ENCODE measurements at regions not wholly inside any gene's neighbourhood (a gene's known extent, or its start where the extent isn't known, plus 50 kb on each side); places are given as distances from the start of the nearest gene placed in this dataset.
"Not testable (repeated sequence)": the region's sequence is repeated elsewhere in the genome, so short reads cannot be mapped to it uniquely, and the experiment has no call there.

- H2AFZ ChIP-seq (ENCODE audit: control insufficient read depth, low read depth, low read length): no peak overlapping the region
- H3K79me2 ChIP-seq (ENCODE audit: control insufficient read depth, insufficient read depth, low read length): no peaks in the 10 kb centered on the region
Measured at GRCh38 chr1:30159015-30159414, 564.4 kb downstream of the MATN1 start.

DNA sequence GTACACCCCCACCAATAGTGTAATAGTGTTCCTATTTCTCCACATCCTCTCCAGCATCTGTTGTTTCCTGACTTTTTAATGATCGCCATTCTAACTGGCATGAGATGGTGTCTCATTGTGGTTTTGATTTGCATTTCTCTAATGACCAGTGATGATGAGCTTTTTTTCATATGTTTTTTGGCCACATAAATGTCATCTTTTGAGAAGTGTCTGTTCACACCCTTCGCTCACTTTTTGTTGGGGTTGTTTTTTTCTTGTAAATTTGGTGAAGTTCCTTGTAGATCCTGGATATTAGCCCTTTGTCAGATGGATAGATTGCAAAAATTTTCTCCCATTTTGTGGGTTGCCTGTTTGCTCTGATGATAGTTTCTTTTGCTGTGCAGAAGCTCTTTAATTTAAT is 567.7 kb downstream of the MATN1 start:
- DNase-seq (ENCODE audit: low read depth, low spot score); POLR2A ChIA-PET; ATAC-seq; CTCF ChIA-PET; H3K9ac ChIP-seq (ENCODE audit: control insufficient read depth, insufficient read depth, low read length); H3K27me3 ChIP-seq (replicated peaks in 1 of 2; ENCODE audit: control insufficient read depth in 2 of 2, insufficient read depth in 2 of 2, low read length in 1 of 2); SMC1A ChIA-PET (ENCODE audit: uncharacterized antibody, unreplicated experiment); H3K4me3 ChIP-seq; in situ Hi-C loops (cut with MboI); H3K79me2 ChIP-seq (ENCODE audit: control insufficient read depth, insufficient read depth, low read length); H3K36me3 ChIP-seq (ENCODE audit: control insufficient read depth in 2 of 2, insufficient read depth in 2 of 2, low read length in 1 of 2); H3K9me3 ChIP-seq (replicated peaks; ENCODE audit: control insufficient read depth, insufficient read depth, low read length); H3K4me1 ChIP-seq (ENCODE audit: control insufficient read depth, insufficient read depth, low read length); H2AFZ ChIP-seq (ENCODE audit: control insufficient read depth, low read depth, low read length); intact Hi-C loops (cut with micrococcal nuclease; ENCODE audit: unreplicated experiment); RAD21 ChIA-PET (ENCODE audit: unreplicated experiment); BruUV-seq (replicated peaks); H4K20me1 ChIP-seq (ENCODE audit: control insufficient read depth, insufficient read depth); H3K4me2 ChIP-seq (ENCODE audit: control insufficient read depth, insufficient read depth); FAIRE-seq; H3K27ac ChIP-seq (ENCODE audit: control insufficient read depth, insufficient read depth): not testable (repeated sequence)
- WGBS (ENCODE audit: insufficient coverage, insufficient replicate concordance, low lambda C conversion rate, missing lambda C conversion rate): 33% methylated on average over 2 of the region's 2 CpGs

More at GRCh38 chr1:30159015-30159414, 564.4 kb downstream of the MATN1 start:
- H4K20me1 ChIP-seq (ENCODE audit: control insufficient read depth, insufficient read depth): no peaks in the 10 kb centered on the region
- H3K4me1 ChIP-seq (ENCODE audit: control insufficient read depth, insufficient read depth, low read length): no peaks in the 10 kb centered on the region
- no peak overlapping the region for H3K9ac ChIP-seq (ENCODE audit: control insufficient read depth, insufficient read depth, low read length)
- H3K27me3 ChIP-seq (replicated peaks in 1 of 2; ENCODE audit: control insufficient read depth in 2 of 2, insufficient read depth in 2 of 2, low read length in 1 of 2): peaks cover 2 to 5% of the 10 kb centered on the region in 2 experiments; a peak in 3 of 4 replicates
- no peak for FAIRE-seq
- in situ Hi-C loops (cut with MboI): no loop called here
- H3K27ac ChIP-seq (ENCODE audit: control insufficient read depth, insufficient read depth): no peak overlapping the region
- ChIA-PET POLR2A (no interaction called here), RAD21 (ENCODE audit: unreplicated experiment) (no interaction called here), CTCF (no interaction called here), SMC1A (ENCODE audit: uncharacterized antibody, unreplicated experiment) (interaction anchor here (1.2 kb wide), 1 partner anchor 9 kb away, joined by 3 read pairs; no protein-coding TSS in a partner anchor)
- H3K36me3 ChIP-seq (ENCODE audit: control insufficient read depth in 2 of 2, insufficient read depth in 2 of 2, low read length in 1 of 2): no peaks in the 10 kb centered on the region
- no TSS peak for BruUV-seq (replicated peaks)
- TF ChIP-seq RAD21 (IDR thresholded peaks at IDR 0.05; ENCODE audit: insufficient read depth, low read depth, low read length) (no peak), SP1 (IDR thresholded peaks at IDR 0.05; ENCODE audit: low read depth, low read length) (no peak), HDAC6 (IDR thresholded peaks at IDR 0.05; ENCODE audit: unreplicated experiment) (no peak), EGR1 (IDR thresholded peaks at IDR 0.05; ENCODE audit: borderline replicate concordance in 1 of 2, low read depth in 2 of 2, low read length in 2 of 2) (no peak), KLF5 (IDR thresholded peaks at IDR 0.05; ENCODE audit: partially characterized antibody) (no peak), MYB (IDR thresholded peaks at IDR 0.05; ENCODE audit: borderline replicate concordance, low read depth, low read length) (no peak), CREB1 (IDR thresholded peaks at IDR 0.05; ENCODE audit: low read depth) (no peak), PAX5 (IDR thresholded peaks at IDR 0.05; ENCODE audit: borderline replicate concordance, low read depth, low read length) (no peak), FOXK2 (IDR thresholded peaks at IDR 0.05) (no peak), NR2C2 (IDR thresholded peaks at IDR 0.05; ENCODE audit: borderline replicate concordance, control insufficient read depth, insufficient read length, low read depth) (no peak), NFIC (IDR thresholded peaks at IDR 0.05; ENCODE audit: low read depth, low read length) (no peak), LARP7 (IDR thresholded peaks at IDR 0.05) (no peak), YBX1 (IDR thresholded peaks at IDR 0.05) (no peak)
- no peak for DNase-seq (ENCODE audit: low read depth, low spot score)
- ATAC-seq: no peak
- intact Hi-C loops (cut with micrococcal nuclease; ENCODE audit: unreplicated experiment): no loop called here
- H3K4me3 ChIP-seq: no peak overlapping the region
- 4% methylated on average over 3 of the region's 3 CpGs for WGBS (ENCODE audit: insufficient coverage, insufficient replicate concordance, low lambda C conversion rate, missing lambda C conversion rate)
- no peak overlapping the region for H3K4me2 ChIP-seq (ENCODE audit: control insufficient read depth, insufficient read depth)
- H3K9me3 ChIP-seq (replicated peaks; ENCODE audit: control insufficient read depth, insufficient read depth, low read length): no peaks in the 10 kb centered on the region

DNA sequence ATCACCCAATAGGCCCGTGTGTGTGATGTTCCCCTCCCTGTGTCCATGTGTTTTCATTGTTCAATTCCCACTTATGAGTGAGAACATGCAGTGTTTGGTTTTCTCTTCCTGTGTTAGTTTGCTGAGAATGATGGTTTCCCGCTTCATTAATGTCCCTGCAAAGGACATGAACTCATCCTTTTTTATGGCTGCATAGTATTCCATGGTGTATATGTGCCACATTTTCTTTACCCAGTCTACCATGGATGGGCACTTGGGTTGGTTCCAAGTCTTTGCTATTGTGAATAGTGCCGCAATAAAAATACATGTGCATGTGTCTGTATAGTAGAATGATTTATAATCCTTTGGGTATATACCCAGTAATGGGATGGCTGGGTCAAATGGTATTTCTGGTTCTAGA is 568.1 kb downstream of the MATN1 start:
- intact Hi-C loops (cut with micrococcal nuclease; ENCODE audit: unreplicated experiment); H3K79me2 ChIP-seq (ENCODE audit: control insufficient read depth, insufficient read depth, low read length); H4K20me1 ChIP-seq (ENCODE audit: control insufficient read depth, insufficient read depth); H3K27ac ChIP-seq (ENCODE audit: control insufficient read depth, insufficient read depth); H2AFZ ChIP-seq (ENCODE audit: control insufficient read depth, low read depth, low read length); H3K36me3 ChIP-seq (ENCODE audit: control insufficient read depth in 2 of 2, insufficient read depth in 2 of 2, low read length in 1 of 2); DNase-seq (ENCODE audit: low read depth, low spot score); H3K4me3 ChIP-seq; H3K4me1 ChIP-seq (ENCODE audit: control insufficient read depth, insufficient read depth, low read length); BruUV-seq (replicated peaks); H3K27me3 ChIP-seq (replicated peaks in 1 of 2; ENCODE audit: control insufficient read depth in 2 of 2, insufficient read depth in 2 of 2, low read length in 1 of 2); FAIRE-seq; H3K9ac ChIP-seq (ENCODE audit: control insufficient read depth, insufficient read depth, low read length); H3K4me2 ChIP-seq (ENCODE audit: control insufficient read depth, insufficient read depth); ATAC-seq; RAD21 ChIA-PET (ENCODE audit: unreplicated experiment); CTCF ChIA-PET; H3K9me3 ChIP-seq (replicated peaks; ENCODE audit: control insufficient read depth, insufficient read depth, low read length); POLR2A ChIA-PET; in situ Hi-C loops (cut with MboI); SMC1A ChIA-PET (ENCODE audit: uncharacterized antibody, unreplicated experiment): not testable (repeated sequence)
- 29% methylated on average over 3 of the region's 3 CpGs for WGBS (ENCODE audit: insufficient coverage, insufficient replicate concordance, low lambda C conversion rate, missing lambda C conversion rate)
